ENCODE measurements at regions not wholly inside any gene's neighbourhood (a gene's known extent, or its start where the extent isn't known, plus 50 kb on each side); places are given as distances from the start of the nearest gene placed in this dataset.

GRCh38 chr17:30586818-30587595, 109.8 kb downstream of the GOSR1 start (continued):
- TF ChIP-seq, protein P1, sequence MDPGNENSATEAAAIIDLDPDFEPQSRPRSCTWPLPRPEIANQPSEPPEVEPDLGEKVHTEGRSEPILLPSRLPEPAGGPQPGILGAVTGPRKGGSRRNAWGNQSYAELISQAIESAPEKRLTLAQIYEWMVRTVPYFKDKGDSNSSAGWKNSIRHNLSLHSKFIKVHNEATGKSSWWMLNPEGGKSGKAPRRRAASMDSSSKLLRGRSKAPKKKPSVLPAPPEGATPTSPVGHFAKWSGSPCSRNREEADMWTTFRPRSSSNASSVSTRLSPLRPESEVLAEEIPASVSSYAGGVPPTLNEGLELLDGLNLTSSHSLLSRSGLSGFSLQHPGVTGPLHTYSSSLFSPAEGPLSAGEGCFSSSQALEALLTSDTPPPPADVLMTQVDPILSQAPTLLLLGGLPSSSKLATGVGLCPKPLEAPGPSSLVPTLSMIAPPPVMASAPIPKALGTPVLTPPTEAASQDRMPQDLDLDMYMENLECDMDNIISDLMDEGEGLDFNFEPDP (CRISPR knock-in tag; conservative IDR thresholded peaks at IDR 0.05), result 0 out of 2 replicates have a peak, but pooled peaks have one; percentile 73
- TF ChIP-seq IRX3 (CRISPR knock-in tag; IDR thresholded peaks at IDR 0.05; ENCODE audit: borderline replicate concordance, low read depth), result no peak
- TF ChIP-seq FOSL2 (CRISPR knock-in tag; IDR thresholded peaks at IDR 0.05), result peak; percentile 94
- no peak for TF ChIP-seq NAIF1 (CRISPR knock-in tag; IDR thresholded peaks at IDR 0.05; ENCODE audit: borderline replicate concordance)
- TF ChIP-seq RCOR2 (CRISPR knock-in tag; IDR thresholded peaks at IDR 0.05), result peak; percentile 54; the same call in 1 of the 2 replicates
- TF ChIP-seq, protein P2, sequence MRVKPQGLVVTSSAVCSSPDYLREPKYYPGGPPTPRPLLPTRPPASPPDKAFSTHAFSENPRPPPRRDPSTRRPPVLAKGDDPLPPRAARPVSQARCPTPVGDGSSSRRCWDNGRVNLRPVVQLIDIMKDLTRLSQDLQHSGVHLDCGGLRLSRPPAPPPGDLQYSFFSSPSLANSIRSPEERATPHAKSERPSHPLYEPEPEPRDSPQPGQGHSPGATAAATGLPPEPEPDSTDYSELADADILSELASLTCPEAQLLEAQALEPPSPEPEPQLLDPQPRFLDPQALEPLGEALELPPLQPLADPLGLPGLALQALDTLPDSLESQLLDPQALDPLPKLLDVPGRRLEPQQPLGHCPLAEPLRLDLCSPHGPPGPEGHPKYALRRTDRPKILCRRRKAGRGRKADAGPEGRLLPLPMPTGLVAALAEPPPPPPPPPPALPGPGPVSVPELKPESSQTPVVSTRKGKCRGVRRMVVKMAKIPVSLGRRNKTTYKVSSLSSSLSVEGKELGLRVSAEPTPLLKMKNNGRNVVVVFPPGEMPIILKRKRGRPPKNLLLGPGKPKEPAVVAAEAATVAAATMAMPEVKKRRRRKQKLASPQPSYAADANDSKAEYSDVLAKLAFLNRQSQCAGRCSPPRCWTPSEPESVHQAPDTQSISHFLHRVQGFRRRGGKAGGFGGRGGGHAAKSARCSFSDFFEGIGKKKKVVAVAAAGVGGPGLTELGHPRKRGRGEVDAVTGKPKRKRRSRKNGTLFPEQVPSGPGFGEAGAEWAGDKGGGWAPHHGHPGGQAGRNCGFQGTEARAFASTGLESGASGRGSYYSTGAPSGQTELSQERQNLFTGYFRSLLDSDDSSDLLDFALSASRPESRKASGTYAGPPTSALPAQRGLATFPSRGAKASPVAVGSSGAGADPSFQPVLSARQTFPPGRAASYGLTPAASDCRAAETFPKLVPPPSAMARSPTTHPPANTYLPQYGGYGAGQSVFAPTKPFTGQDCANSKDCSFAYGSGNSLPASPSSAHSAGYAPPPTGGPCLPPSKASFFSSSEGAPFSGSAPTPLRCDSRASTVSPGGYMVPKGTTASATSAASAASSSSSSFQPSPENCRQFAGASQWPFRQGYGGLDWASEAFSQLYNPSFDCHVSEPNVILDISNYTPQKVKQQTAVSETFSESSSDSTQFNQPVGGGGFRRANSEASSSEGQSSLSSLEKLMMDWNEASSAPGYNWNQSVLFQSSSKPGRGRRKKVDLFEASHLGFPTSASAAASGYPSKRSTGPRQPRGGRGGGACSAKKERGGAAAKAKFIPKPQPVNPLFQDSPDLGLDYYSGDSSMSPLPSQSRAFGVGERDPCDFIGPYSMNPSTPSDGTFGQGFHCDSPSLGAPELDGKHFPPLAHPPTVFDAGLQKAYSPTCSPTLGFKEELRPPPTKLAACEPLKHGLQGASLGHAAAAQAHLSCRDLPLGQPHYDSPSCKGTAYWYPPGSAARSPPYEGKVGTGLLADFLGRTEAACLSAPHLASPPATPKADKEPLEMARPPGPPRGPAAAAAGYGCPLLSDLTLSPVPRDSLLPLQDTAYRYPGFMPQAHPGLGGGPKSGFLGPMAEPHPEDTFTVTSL (CRISPR knock-in tag; IDR thresholded peaks at IDR 0.05; ENCODE audit: borderline replicate concordance), result no peak
- TF ChIP-seq SOX13 (IDR thresholded peaks at IDR 0.05), result peak; percentile 49; the same call in 1 of the 2 replicates
- peak in 1 of 2 experiments; percentile 81; a peak in 2 of 4 replicates for TF ChIP-seq SOX13 (CRISPR knock-in tag; conservative IDR thresholded peaks at IDR 0.05 in 1 of 2, IDR thresholded peaks at IDR 0.05 in 1 of 2)
- TF ChIP-seq, protein P3, sequence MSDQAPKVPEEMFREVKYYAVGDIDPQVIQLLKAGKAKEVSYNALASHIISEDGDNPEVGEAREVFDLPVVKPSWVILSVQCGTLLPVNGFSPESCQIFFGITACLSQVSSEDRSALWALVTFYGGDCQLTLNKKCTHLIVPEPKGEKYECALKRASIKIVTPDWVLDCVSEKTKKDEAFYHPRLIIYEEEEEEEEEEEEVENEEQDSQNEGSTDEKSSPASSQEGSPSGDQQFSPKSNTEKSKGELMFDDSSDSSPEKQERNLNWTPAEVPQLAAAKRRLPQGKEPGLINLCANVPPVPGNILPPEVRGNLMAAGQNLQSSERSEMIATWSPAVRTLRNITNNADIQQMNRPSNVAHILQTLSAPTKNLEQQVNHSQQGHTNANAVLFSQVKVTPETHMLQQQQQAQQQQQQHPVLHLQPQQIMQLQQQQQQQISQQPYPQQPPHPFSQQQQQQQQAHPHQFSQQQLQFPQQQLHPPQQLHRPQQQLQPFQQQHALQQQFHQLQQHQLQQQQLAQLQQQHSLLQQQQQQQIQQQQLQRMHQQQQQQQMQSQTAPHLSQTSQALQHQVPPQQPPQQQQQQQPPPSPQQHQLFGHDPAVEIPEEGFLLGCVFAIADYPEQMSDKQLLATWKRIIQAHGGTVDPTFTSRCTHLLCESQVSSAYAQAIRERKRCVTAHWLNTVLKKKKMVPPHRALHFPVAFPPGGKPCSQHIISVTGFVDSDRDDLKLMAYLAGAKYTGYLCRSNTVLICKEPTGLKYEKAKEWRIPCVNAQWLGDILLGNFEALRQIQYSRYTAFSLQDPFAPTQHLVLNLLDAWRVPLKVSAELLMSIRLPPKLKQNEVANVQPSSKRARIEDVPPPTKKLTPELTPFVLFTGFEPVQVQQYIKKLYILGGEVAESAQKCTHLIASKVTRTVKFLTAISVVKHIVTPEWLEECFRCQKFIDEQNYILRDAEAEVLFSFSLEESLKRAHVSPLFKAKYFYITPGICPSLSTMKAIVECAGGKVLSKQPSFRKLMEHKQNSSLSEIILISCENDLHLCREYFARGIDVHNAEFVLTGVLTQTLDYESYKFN (CRISPR knock-in tag; conservative IDR thresholded peaks at IDR 0.05), result peak; percentile 74
- peak; percentile 58; the same call in 1 of the 2 replicates for TF ChIP-seq KAT8 (CRISPR knock-in tag; IDR thresholded peaks at IDR 0.05)
- 0 out of 2 replicates have a peak, but pooled peaks have one; percentile 33 for TF ChIP-seq NFKBIZ (CRISPR knock-in tag; IDR thresholded peaks at IDR 0.05)
- peak; percentile 29; the same call in 1 of the 2 replicates for TF ChIP-seq ZNF335 (CRISPR knock-in tag; IDR thresholded peaks at IDR 0.05)
- TF ChIP-seq IKZF5 (CRISPR knock-in tag; IDR thresholded peaks at IDR 0.05), result 0 out of 2 replicates have a peak, but pooled peaks have one; percentile 62
- peak; percentile 41; the same call in 1 of the 2 replicates for TF ChIP-seq FOXA3 (CRISPR knock-in tag; IDR thresholded peaks at IDR 0.05)
- no peak for TF ChIP-seq ZBTB3 (CRISPR knock-in tag; IDR thresholded peaks at IDR 0.05; ENCODE audit: borderline replicate concordance, low read depth)
- TF ChIP-seq RFX1 (IDR thresholded peaks at IDR 0.05), result no peak
- peak; percentile 58; the same call in 1 of the 2 replicates for TF ChIP-seq ZMYM3 (CRISPR knock-in tag; IDR thresholded peaks at IDR 0.05)
